ENCODE measurements at regions not wholly inside any gene's neighbourhood (a gene's known extent, or its start where the extent isn't known, plus 50 kb on each side); places are given as distances from the start of the nearest gene placed in this dataset.

GRCh38 chr15:54979964-54980363 is 216.8 kb downstream of the RSL24D1 start:
- peaks cover 9% of the 10 kb centered on the region for H3K9me3 ChIP-seq
- H3K4me1 ChIP-seq (ENCODE audit: low read depth), result no peaks in the 10 kb centered on the region
- no peak overlapping the region for H3K4me3 ChIP-seq
- ATAC-seq, result no peak
- TF ChIP-seq CTCF (IDR thresholded peaks at IDR 0.05), result no peak
- no peak for DNase-seq
- intact Hi-C loops (cut with DNase I, micrococcal nuclease), result no loop called here
- H3K36me3 ChIP-seq (ENCODE audit: low read depth), result no peaks in the 10 kb centered on the region

- intact Hi-C loops (cut with DNase I, micrococcal nuclease), result no loop called here
- Histone ChIP-seq H3K9me3 (peaks cover 34% of the 10 kb centered on the region), H3K4me3 (no peak overlapping the region), H3K4me1 (ENCODE audit: low read depth) (no peaks in the 10 kb centered on the region), H3K36me3 (ENCODE audit: low read depth) (no peaks in the 10 kb centered on the region)
- TF ChIP-seq CTCF (IDR thresholded peaks at IDR 0.05), result no peak
- DNase-seq (no peak), ATAC-seq (no peak)
These were observed 234.1 kb downstream of the RSL24D1 start for GRCh38 chr15:54962637-54963036.

GRCh38 chr15:54960266-54960665 is 236.5 kb downstream of the RSL24D1 start:
- no peaks in the 10 kb centered on the region for H3K36me3 ChIP-seq (ENCODE audit: low read depth)
- intact Hi-C loops (cut with DNase I, micrococcal nuclease), result no loop called here
- no peak for ATAC-seq
- H3K9me3 ChIP-seq, result peaks cover 20% of the 10 kb centered on the region
- DNase-seq, result no peak
- TF ChIP-seq CTCF (IDR thresholded peaks at IDR 0.05), result no peak
- H3K4me3 ChIP-seq, result no peak overlapping the region
- H3K4me1 ChIP-seq (ENCODE audit: low read depth), result no peaks in the 10 kb centered on the region

GRCh38 chr15:54941417-54941816 is 255.3 kb downstream of the RSL24D1 start:
- no peak overlapping the region for H3K4me3 ChIP-seq
- H3K36me3 ChIP-seq (ENCODE audit: low read depth), result no peaks in the 10 kb centered on the region
- H3K9me3 ChIP-seq, result peaks cover 17% of the 10 kb centered on the region
- intact Hi-C loops (cut with DNase I, micrococcal nuclease), result no loop called here
- no peak for ATAC-seq
- no peak for DNase-seq
- no peak for TF ChIP-seq CTCF (IDR thresholded peaks at IDR 0.05)
- H3K4me1 ChIP-seq (ENCODE audit: low read depth), result no peaks in the 10 kb centered on the region

DNA sequence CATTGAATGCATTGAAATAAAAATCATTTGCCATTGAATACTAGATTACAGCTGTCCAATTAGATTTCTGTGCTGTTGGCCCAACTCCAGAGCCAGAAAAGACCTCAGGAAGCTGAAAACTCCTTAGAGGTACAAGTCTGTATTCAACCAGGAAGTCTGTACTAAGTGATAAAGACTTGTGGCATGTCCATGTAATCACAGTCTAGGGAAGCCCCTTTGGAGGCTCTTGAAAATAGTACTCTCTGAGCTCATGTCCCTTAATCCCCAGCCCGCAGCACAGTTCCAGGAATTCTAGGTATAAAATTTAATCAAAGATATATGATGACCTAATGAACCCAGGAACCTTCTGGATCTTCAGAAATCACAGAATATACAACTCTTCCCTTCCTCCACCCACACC is 279.4 kb downstream of the RSL24D1 start:
- Histone ChIP-seq H3K36me3 (ENCODE audit: low read depth) (no peaks in the 10 kb centered on the region), H3K4me1 (ENCODE audit: low read depth) (no peaks in the 10 kb centered on the region), H3K9me3 (peaks cover 3% of the 10 kb centered on the region), H3K4me3 (no peak overlapping the region)
- ATAC-seq (no peak), DNase-seq (no peak)
- no peak for TF ChIP-seq CTCF (IDR thresholded peaks at IDR 0.05)
- intact Hi-C loops (cut with DNase I, micrococcal nuclease), result no loop called here

DNA sequence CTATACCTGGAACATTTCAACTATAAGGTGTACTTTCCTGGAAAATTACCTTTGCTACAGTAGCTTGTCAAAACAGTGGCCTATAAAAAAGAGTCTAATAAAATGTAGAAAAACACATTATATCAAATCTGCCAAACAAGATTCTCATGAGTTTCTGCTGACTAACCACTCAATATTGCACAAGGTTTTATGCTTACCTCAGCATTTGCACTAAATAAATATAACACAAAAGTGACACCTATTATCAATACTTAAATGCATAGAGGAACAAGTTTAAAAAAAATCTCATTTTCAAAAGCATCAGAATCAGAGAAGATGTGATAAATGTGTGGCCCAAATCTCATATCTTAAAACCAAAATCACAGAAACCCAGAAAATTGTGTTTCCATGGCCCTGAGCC is 281.4 kb downstream of the RSL24D1 start:
- H3K4me3 ChIP-seq, result no peak overlapping the region
- ATAC-seq (no peak), DNase-seq (no peak)
- peaks cover 4% of the 10 kb centered on the region for H3K9me3 ChIP-seq
- intact Hi-C loops (cut with DNase I, micrococcal nuclease), result no loop called here
- H3K36me3 ChIP-seq (ENCODE audit: low read depth), result no peaks in the 10 kb centered on the region
- TF ChIP-seq CTCF (IDR thresholded peaks at IDR 0.05), result no peak
- H3K4me1 ChIP-seq (ENCODE audit: low read depth), result no peaks in the 10 kb centered on the region
